BLaER1 (cell line): ENCODE measurements at regions not wholly inside any gene's neighbourhood (a gene's known extent, or its start where the extent isn't known, plus 50 kb on each side); places are given as distances from the start of the nearest gene placed in this dataset.

Source experiments
- H3K27ac ChIP-seq: shearing (Covaris generic); formaldehyde crosslinking; 2 replicates; pipeline ENCODE4 v1.8.1; 2022
- H3K27me3 ChIP-seq: shearing (Covaris generic); formaldehyde crosslinking; 2 replicates; pipeline ENCODE4 v1.8.1; 2022
- H3K36me3 ChIP-seq: shearing (Covaris generic); formaldehyde crosslinking; 2 replicates; pipeline ENCODE4 v1.8.1; 2022
- H3K4me1 ChIP-seq: shearing (Covaris generic); formaldehyde crosslinking; 2 replicates; pipeline ENCODE4 v1.8.1; 2022
- H3K4me2 ChIP-seq: shearing (Covaris generic); formaldehyde crosslinking; 2 replicates; pipeline ENCODE4 v1.8.1; 2022
- H3K4me3 ChIP-seq: shearing (Covaris generic); formaldehyde crosslinking; 2 replicates; pipeline ENCODE4 v1.8.1; 2022
- H3K9ac ChIP-seq: shearing (Covaris generic); formaldehyde crosslinking; 2 replicates; pipeline ENCODE4 v1.8.1; 2022
- H3K9me3 ChIP-seq: shearing (Covaris generic); formaldehyde crosslinking; 2 replicates; pipeline ENCODE4 v1.8.1; 2022
- H4K20me1 ChIP-seq: shearing (Covaris generic); formaldehyde crosslinking; 2 replicates; pipeline ENCODE4 v1.8.1; 2022
- Cebpa-rat ChIP-seq: shearing (Covaris generic); IDR thresholded peaks from 2 replicates; pipeline ENCODE4 v1.8.1; 2022

DNA sequence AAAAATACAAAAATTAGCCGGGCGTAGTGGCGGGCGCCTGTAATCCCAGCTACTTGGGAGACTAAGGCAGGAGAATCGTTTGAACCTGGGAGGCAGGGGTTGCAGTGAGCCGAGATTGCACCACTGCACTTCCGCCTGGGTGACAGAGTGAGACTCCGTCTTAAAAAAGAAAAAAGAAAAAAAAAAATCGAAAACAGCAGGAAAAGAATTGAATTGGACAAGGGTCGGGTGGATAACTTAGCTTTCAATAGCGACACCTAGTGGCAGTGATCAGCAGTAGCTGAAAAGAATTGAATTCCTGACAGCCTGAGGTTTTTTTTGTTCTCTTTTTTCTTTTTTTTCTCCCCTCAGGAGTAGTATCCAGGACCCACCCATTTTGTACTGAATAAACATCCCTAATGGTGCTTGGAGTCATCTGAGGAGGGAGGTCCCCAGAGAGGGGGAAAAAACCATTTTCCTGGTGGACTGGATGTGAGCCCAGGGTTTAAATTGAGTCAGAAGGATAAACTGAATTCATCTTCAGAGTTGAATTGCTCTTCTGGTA lies 55.1 kb downstream of the CYCS start:
- Histone ChIP-seq H3K27me3 (no peaks in the 10 kb centered on the region), H4K20me1 (no peaks in the 10 kb centered on the region), H3K27ac (no peak overlapping the region), H3K36me3 (no peaks in the 10 kb centered on the region), H3K9ac (no peak overlapping the region), H3K4me2 (peak overlapping the region; percentile 62), H3K4me3 (peak overlapping the region; percentile 50), H3K9me3 (no peaks in the 10 kb centered on the region), H3K4me1 (peaks cover 10% of the 10 kb centered on the region)
- no peak for TF ChIP-seq Cebpa-rat

DNA sequence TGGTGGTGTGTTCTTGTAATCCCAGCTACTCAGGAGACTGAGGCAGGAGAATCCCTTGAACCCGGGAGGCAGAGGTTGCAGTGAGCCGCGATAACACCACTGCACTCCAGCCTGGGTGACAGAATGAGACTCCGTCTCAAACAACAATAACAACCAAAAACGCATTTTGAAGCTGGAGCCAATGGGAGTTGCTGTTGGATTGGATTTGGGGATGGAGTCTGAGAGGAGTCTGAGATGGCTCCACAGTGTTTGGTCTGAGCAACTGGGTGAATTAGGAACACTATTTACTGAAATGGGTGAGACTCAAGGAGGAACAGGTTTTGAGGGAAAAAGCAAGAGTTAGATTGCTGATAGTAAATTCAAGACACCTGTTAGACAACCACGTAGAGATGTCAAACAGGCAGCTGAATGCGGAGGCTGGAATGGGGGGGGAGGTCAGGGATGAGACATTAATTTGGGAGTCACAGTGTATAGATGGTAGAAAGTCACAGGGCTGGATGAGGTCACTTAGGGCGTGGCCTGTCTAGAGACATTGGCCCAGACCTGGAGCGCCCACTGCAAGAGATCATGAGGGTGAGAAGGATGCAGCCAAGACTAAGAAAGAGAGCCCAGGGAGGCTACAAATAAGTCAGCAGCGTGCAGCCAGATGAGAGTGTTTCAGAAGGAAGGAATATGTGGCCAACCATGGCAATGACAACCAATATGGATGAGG lies 56.4 kb downstream of the CYCS start:
- Histone ChIP-seq H3K9me3 (no peaks in the 10 kb centered on the region), H4K20me1 (no peaks in the 10 kb centered on the region), H3K27me3 (no peaks in the 10 kb centered on the region), H3K4me1 (peaks cover 6% of the 10 kb centered on the region), H3K36me3 (no peaks in the 10 kb centered on the region), H3K4me2 (no peak overlapping the region), H3K9ac (no peak overlapping the region), H3K27ac (no peak overlapping the region), H3K4me3 (no peak overlapping the region)
- TF ChIP-seq Cebpa-rat: no peak

DNA sequence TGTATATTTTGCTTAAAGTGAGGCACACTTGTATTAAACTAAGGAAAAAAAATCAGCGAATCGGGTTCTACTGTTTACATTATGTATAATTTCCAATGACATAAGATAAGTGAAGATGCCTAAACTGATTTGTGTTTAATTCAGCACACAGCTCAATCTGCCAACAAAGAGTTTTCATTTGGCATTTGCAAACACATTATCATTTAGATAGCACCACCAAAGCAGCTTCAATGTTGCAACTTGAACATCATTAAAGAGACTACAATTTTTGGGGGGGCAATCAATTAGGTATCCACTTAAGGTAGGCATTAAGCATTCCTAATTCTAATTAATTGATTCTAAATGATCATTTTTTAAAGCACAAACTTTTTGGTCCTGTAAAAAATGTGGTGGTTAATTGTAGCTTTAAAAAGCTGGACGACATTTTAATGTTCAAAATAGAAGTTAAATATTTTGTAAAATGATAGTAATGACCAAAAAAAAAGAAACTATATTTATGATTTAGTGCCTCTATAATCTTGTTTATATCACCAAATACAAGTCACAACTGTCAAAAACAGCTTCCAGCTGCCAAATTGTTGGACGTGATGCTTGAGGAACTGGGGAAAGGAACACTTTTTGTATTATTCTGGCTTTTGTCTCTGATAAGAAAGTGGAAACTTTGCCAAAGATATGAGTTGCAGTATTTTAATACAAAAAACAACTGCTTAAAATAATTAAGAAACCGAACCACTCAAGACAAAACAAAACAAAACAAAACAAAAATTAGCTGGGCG lies 57.1 kb downstream of the CYCS start:
- Histone ChIP-seq H3K9ac (no peak overlapping the region), H3K4me2 (no peak overlapping the region), H3K4me1 (no peaks in the 10 kb centered on the region; the same call in 1 of the 2 replicates), H4K20me1 (no peaks in the 10 kb centered on the region), H3K27ac (no peak overlapping the region), H3K4me3 (no peak overlapping the region), H3K27me3 (no peaks in the 10 kb centered on the region), H3K9me3 (no peaks in the 10 kb centered on the region), H3K36me3 (no peaks in the 10 kb centered on the region)
- no peak for TF ChIP-seq Cebpa-rat

DNA sequence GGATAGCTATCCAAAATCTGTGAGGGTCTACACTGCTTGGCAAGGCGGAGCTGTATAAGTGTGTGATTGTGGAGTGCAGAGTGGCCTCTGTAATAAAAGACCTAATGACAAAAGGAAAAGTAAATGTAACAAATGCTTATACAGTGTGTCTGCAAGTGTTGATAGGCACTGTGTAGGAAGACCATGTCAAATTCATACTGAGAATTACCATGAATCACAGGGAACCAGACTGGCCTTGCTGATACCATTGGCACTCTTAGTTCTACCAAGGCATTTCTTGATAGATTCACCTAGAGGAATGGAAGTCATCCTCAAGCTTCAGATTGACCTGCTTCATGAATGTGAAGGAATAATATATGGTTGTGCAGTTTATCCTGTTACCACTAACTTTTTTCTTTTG lies 58.8 kb downstream of the CYCS start:
- no peak overlapping the region for H3K9ac ChIP-seq
- no peak for TF ChIP-seq Cebpa-rat
- H3K9me3 ChIP-seq: no peaks in the 10 kb centered on the region
- no peaks in the 10 kb centered on the region for H3K36me3 ChIP-seq
- no peak overlapping the region for H3K4me2 ChIP-seq
- H3K4me3 ChIP-seq: no peak overlapping the region
- no peaks in the 10 kb centered on the region; the same call in 1 of the 2 replicates for H3K4me1 ChIP-seq
- H3K27ac ChIP-seq: no peak overlapping the region
- no peaks in the 10 kb centered on the region for H4K20me1 ChIP-seq
- no peaks in the 10 kb centered on the region for H3K27me3 ChIP-seq

DNA sequence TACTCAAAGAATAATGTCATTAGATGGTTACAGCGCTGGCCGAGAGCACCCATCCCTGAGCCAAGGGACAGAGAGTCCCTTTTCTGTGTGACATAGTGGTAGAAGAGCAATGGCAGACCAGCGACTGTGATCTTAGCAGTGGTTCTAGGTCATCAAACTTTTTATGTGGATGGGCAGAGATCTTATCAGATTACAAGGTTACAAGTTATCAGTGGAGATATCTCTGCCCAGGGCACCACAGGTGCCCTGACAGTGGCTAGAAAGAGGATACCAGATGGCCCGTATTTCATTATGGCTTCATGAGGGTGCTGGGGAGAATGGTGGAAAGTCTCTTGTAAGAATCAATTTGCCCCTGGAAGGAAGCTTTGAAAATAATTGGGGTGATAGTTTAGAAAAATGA lies 62.7 kb downstream of the CYCS start:
- Histone ChIP-seq H3K9ac (no peak overlapping the region), H3K27ac (no peak overlapping the region), H3K4me3 (no peak overlapping the region), H3K9me3 (no peaks in the 10 kb centered on the region), H3K27me3 (no peaks in the 10 kb centered on the region), H3K4me2 (no peak overlapping the region), H3K36me3 (no peaks in the 10 kb centered on the region), H4K20me1 (no peaks in the 10 kb centered on the region), H3K4me1 (no peaks in the 10 kb centered on the region)
- no peak for TF ChIP-seq Cebpa-rat

DNA sequence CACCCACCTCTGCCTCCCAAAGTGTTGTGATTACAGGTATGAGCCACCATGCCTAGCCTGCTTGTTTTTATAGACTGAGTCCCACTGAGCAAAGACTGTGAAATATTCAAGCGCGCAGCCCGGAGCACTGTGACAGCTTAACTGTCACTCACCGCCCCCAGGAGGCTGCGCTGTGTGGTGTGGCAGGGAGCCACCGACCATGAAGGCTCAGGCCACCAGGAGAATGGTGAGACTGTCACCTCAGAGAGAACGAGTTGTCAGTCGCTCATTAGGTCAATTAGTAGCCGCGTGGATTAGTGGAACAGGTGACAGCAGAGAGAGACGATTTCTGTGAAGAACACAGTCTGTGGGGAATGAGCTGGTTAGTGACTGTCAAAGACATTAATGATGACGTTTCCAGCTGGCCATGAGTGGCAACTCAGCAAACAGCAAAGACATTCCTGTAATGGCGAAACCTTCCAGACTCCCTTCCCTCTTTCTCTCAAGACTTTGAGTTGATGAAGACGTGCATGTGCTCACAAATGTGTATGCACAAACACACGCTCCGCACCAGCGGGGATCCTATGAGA lies 64.5 kb downstream of the CYCS start:
- TF ChIP-seq Cebpa-rat: no peak
- no peak overlapping the region for H3K27ac ChIP-seq
- H4K20me1 ChIP-seq: no peaks in the 10 kb centered on the region
- H3K9ac ChIP-seq: no peak overlapping the region
- no peak overlapping the region for H3K4me2 ChIP-seq
- no peaks in the 10 kb centered on the region for H3K4me1 ChIP-seq
- no peak overlapping the region for H3K4me3 ChIP-seq
- H3K9me3 ChIP-seq: no peaks in the 10 kb centered on the region
- no peaks in the 10 kb centered on the region for H3K36me3 ChIP-seq
- H3K27me3 ChIP-seq: no peaks in the 10 kb centered on the region

DNA sequence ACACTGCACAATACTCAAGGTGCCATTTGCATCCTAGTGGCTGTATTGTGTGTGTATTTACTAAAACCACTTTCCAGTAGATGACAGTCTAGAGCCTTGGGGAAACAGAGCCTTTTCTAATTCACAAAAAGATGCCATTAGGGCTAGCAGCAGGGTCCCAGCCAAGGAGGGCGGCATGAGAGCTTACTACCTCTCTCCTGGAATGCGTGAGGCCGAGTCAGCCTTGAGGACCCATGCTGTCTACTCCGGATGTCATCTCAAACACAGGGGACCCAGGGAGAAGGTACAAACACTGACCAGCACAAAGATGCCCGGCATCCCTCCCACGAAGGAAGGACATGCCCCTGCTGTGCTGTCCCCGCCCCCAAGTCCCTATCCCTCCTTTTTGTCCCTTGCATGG lies 65.5 kb downstream of the CYCS start:
- Histone ChIP-seq H3K27me3 (no peaks in the 10 kb centered on the region), H4K20me1 (no peaks in the 10 kb centered on the region), H3K36me3 (no peaks in the 10 kb centered on the region), H3K4me2 (no peak overlapping the region), H3K9ac (no peak overlapping the region), H3K4me3 (no peak overlapping the region), H3K27ac (no peak overlapping the region), H3K4me1 (no peaks in the 10 kb centered on the region), H3K9me3 (no peaks in the 10 kb centered on the region)
- no peak for TF ChIP-seq Cebpa-rat

DNA sequence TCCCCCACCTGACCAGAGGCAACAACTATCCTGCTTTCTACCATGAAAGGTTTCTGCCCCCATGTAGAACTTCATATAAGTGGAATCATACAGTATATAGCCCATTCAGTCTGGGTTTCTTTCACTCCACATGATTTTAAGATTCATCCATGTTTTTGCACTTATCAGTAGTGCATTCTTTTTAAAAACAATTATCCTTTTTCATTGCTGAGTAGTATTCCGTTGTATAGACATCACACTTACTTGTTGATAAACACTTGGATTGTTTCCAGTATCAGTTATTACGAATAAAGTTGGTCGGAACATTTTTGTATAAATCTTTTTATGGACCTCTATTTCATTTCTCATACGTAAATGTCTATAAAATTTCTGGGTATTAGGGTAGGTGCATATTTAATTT lies 68.7 kb downstream of the CYCS start:
- Histone ChIP-seq H3K36me3 (no peaks in the 10 kb centered on the region), H3K4me1 (no peaks in the 10 kb centered on the region)

DNA sequence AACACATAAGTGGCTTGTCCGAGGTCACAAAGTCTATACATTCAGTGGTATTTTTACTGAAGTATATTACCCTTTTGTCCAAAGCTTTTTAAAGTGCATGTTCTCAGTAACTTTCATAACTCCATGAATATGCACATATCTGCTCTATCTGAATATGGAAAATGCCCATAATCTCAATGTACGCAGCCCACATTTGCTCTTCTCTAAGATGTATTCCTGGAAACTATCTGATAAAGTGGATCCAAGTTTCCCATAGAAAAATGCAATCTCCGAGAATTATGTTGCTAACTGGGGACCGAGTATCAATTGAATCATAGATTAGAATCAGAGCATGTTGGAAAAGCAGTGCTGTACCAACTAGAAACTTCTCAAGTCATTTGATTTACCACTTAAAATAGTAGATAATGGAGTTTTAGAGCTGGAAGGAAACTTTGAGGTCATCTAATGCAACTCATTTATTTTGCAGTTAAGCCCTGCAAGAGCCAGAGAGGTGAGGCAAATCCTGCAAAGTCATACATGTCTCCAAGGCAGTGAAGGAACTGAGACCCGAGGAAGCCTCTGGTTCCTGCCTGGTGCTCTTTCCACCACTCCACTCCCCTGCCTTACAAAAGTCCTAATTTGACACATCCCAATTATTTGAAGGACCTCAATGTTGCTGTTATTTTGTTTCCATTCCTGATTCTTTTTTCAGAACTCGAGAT lies 69.4 kb downstream of the CYCS start:
- no peak for TF ChIP-seq Cebpa-rat
- Histone ChIP-seq H3K27ac (no peak overlapping the region), H3K4me3 (no peak overlapping the region), H3K4me1 (no peaks in the 10 kb centered on the region), H4K20me1 (no peaks in the 10 kb centered on the region), H3K9me3 (no peaks in the 10 kb centered on the region), H3K27me3 (no peaks in the 10 kb centered on the region), H3K9ac (no peak overlapping the region), H3K4me2 (no peak overlapping the region), H3K36me3 (no peaks in the 10 kb centered on the region)

More for the DNA sequence above, 68.7 kb downstream of the CYCS start:
- Histone ChIP-seq H3K27me3 (no peaks in the 10 kb centered on the region), H3K27ac (no peak overlapping the region), H3K4me2 (no peak overlapping the region), H3K9ac (no peak overlapping the region), H4K20me1 (no peaks in the 10 kb centered on the region), H3K4me3 (no peak overlapping the region), H3K9me3 (no peaks in the 10 kb centered on the region)
- TF ChIP-seq Cebpa-rat: no peak
